ENCODE measurements at regions not wholly inside any gene's neighbourhood (a gene's known extent, or its start where the extent isn't known, plus 50 kb on each side); places are given as distances from the start of the nearest gene placed in this dataset.

- Histone ChIP-seq H2AFZ (no peak overlapping the region), H3K4me3 (no peak overlapping the region), H4K20me1 (ENCODE audit: insufficient read depth) (no peaks in the 10 kb centered on the region), H3F3A (ENCODE audit: insufficient read depth) (no peaks in the 10 kb centered on the region), H3K27ac (no peak overlapping the region), H3K9me3 (ENCODE audit: low read depth) (no peaks in the 10 kb centered on the region), H3K9me2 (ENCODE audit: insufficient read depth) (no peaks in the 10 kb centered on the region), H3K27me3 (replicated peaks; ENCODE audit: insufficient read depth) (no peaks in the 10 kb centered on the region), H3K9ac (no peak overlapping the region), H3K4me2 (ENCODE audit: unreplicated experiment) (no peak overlapping the region), H3K36me3 (ENCODE audit: low read depth) (no peaks in the 10 kb centered on the region), H3K4me1 (ENCODE audit: insufficient read depth) (no peaks in the 10 kb centered on the region), H3K79me2 (ENCODE audit: insufficient read depth) (no peaks in the 10 kb centered on the region)
- in situ Hi-C loops (cut with MboI) = no loop called here
- DNase-seq = no peak
- TF ChIP-seq EZH2 (IDR thresholded peaks at IDR 0.05; ENCODE audit: insufficient read depth, poor library complexity, severe bottlenecking) (no peak), EZH2phosphoT487 (IDR thresholded peaks at IDR 0.05; ENCODE audit: insufficient read depth, low read depth) (no peak)
- WGBS, 2 experiments (ENCODE audit: low coverage in 1 of 2, low lambda C conversion rate in 2 of 2, missing lambda C conversion rate in 2 of 2) = 15 to 16% methylated on average over 4 to 6 of the region's 6 CpGs
Observed at GRCh38 chrX:37943554-37944344, 62.6 kb upstream of the SYTL5 start.

GRCh38 chrX:37946197-37946596 lies 60.2 kb upstream of the SYTL5 start:
- in situ Hi-C loops (cut with MboI) = no loop called here
- 76 to 83% methylated on average over 1 of the region's 1 CpG for WGBS, 2 experiments (ENCODE audit: low coverage in 1 of 2, low lambda C conversion rate in 2 of 2, missing lambda C conversion rate in 2 of 2)

GRCh38 chrX:37955273-37955672 lies 51.1 kb upstream of the SYTL5 start:
- TF ChIP-seq EZH2phosphoT487 (IDR thresholded peaks at IDR 0.05; ENCODE audit: insufficient read depth, low read depth) (no peak), EZH2 (IDR thresholded peaks at IDR 0.05; ENCODE audit: insufficient read depth, poor library complexity, severe bottlenecking) (no peak)
- H3F3A ChIP-seq (ENCODE audit: insufficient read depth) = no peaks in the 10 kb centered on the region
- H3K9me3 ChIP-seq (ENCODE audit: low read depth) = no peaks in the 10 kb centered on the region
- WGBS, 2 experiments (ENCODE audit: low coverage in 1 of 2, low lambda C conversion rate in 2 of 2, missing lambda C conversion rate in 2 of 2) = 27 to 28% methylated on average over 3 of the region's 3 CpGs
- no peaks in the 10 kb centered on the region for H3K9me2 ChIP-seq (ENCODE audit: insufficient read depth)
- no peak for DNase-seq
- no peaks in the 10 kb centered on the region for H4K20me1 ChIP-seq (ENCODE audit: insufficient read depth)
- in situ Hi-C loops (cut with MboI) = no loop called here
- H3K4me2 ChIP-seq (ENCODE audit: unreplicated experiment) = no peak overlapping the region
- no peak overlapping the region for H3K4me3 ChIP-seq
- H3K9ac ChIP-seq = no peak overlapping the region
- no peaks in the 10 kb centered on the region for H3K27me3 ChIP-seq (replicated peaks; ENCODE audit: insufficient read depth)
- H3K79me2 ChIP-seq (ENCODE audit: insufficient read depth) = no peaks in the 10 kb centered on the region
- H2AFZ ChIP-seq = no peak overlapping the region
- H3K27ac ChIP-seq = no peak overlapping the region
- H3K36me3 ChIP-seq (ENCODE audit: low read depth) = no peaks in the 10 kb centered on the region
- H3K4me1 ChIP-seq (ENCODE audit: insufficient read depth) = no peaks in the 10 kb centered on the region

More at GRCh38 chrX:37946197-37946596, 60.2 kb upstream of the SYTL5 start:
- Histone ChIP-seq H3K4me2 (ENCODE audit: unreplicated experiment) (no peak overlapping the region), H3K79me2 (ENCODE audit: insufficient read depth) (no peaks in the 10 kb centered on the region), H3K27ac (no peak overlapping the region), H3K36me3 (ENCODE audit: low read depth) (no peaks in the 10 kb centered on the region), H3K9me3 (ENCODE audit: low read depth) (no peaks in the 10 kb centered on the region), H3K27me3 (replicated peaks; ENCODE audit: insufficient read depth) (no peaks in the 10 kb centered on the region), H3F3A (ENCODE audit: insufficient read depth) (no peaks in the 10 kb centered on the region), H4K20me1 (ENCODE audit: insufficient read depth) (no peaks in the 10 kb centered on the region), H3K9ac (no peak overlapping the region), H3K4me1 (ENCODE audit: insufficient read depth) (no peaks in the 10 kb centered on the region), H3K9me2 (ENCODE audit: insufficient read depth) (no peaks in the 10 kb centered on the region), H3K4me3 (no peak overlapping the region), H2AFZ (no peak overlapping the region)
- TF ChIP-seq EZH2 (IDR thresholded peaks at IDR 0.05; ENCODE audit: insufficient read depth, poor library complexity, severe bottlenecking) = no peak
- no peak for TF ChIP-seq EZH2phosphoT487 (IDR thresholded peaks at IDR 0.05; ENCODE audit: insufficient read depth, low read depth)
- no peak for DNase-seq

DNA sequence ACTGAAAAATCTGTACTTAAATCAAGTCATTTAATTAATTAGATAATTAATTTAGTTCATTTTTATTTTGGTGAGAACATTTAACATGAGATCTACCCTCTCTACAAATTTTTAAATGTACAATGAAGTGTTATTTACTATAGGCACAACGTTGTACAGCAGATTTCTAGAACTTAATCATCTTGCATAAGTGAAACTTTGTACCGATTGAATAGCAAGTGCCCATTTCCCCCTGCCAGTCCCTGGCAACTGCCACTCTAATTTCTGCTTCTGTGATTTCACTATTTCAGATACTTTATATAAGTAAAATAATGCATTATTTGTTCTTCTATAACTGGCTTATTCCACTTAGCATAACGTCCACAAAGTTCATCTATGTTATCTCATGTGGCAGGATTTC lies 50.1 kb upstream of the SYTL5 start:
- no peak overlapping the region for H3K9ac ChIP-seq
- H3K4me2 ChIP-seq (ENCODE audit: unreplicated experiment) = no peak overlapping the region
- H3K36me3 ChIP-seq (ENCODE audit: low read depth) = no peaks in the 10 kb centered on the region
- no peak overlapping the region for H3K4me3 ChIP-seq
- DNase-seq = no peak
- H3K27ac ChIP-seq = no peak overlapping the region
- no peaks in the 10 kb centered on the region for H3K79me2 ChIP-seq (ENCODE audit: insufficient read depth)
- no peaks in the 10 kb centered on the region for H3K9me3 ChIP-seq (ENCODE audit: low read depth)
- 60 to 81% methylated on average over 3 of the region's 3 CpGs for WGBS, 2 experiments (ENCODE audit: low coverage in 1 of 2, low lambda C conversion rate in 2 of 2, missing lambda C conversion rate in 2 of 2)
- no peaks in the 10 kb centered on the region for H3F3A ChIP-seq (ENCODE audit: insufficient read depth)
- in situ Hi-C loops (cut with MboI) = no loop called here
- H2AFZ ChIP-seq = no peak overlapping the region
- no peak for TF ChIP-seq EZH2 (IDR thresholded peaks at IDR 0.05; ENCODE audit: insufficient read depth, poor library complexity, severe bottlenecking)
- H3K27me3 ChIP-seq (replicated peaks; ENCODE audit: insufficient read depth) = no peaks in the 10 kb centered on the region
- H4K20me1 ChIP-seq (ENCODE audit: insufficient read depth) = no peaks in the 10 kb centered on the region
- no peaks in the 10 kb centered on the region for H3K4me1 ChIP-seq (ENCODE audit: insufficient read depth)
- H3K9me2 ChIP-seq (ENCODE audit: insufficient read depth) = no peaks in the 10 kb centered on the region

Measured in GM23248 (cell line).